Epithelial cell of esophagus (primary cell): ENCODE measurements at regions not wholly inside any gene's neighbourhood (a gene's known extent, or its start where the extent isn't known, plus 50 kb on each side); places are given as distances from the start of the nearest gene placed in this dataset.
"Not testable (repeated sequence)": the region's sequence is repeated elsewhere in the genome, so short reads cannot be mapped to it uniquely, and the experiment has no call there.

Source experiments
- DNase-seq: peaks from one replicate; pipeline ENCODE4 v3.0.0; 2010; ENCODE audit warnings: low read depth
- H3K4me3 ChIP-seq: 2 replicates; pipeline ENCODE4 v1.5.1; 2011; ENCODE audit warnings: mild to moderate bottlenecking, low read length, control low read depth
- TF ChIP-seq, protein P1 (sequence below): IDR thresholded peaks from 2 replicates; pipeline ENCODE4 v1.5.1; 2011; ENCODE audit warnings: low read depth, mild to moderate bottlenecking, low read length, control low read depth, inconsistent platforms; ENCODE audit not compliant: insufficient read depth; ENCODE audit errors: missing control alignments

GRCh38 chr14:59137256-59137655 lies 51.2 kb upstream of the DAAM1 start:
- no peak overlapping the region for H3K4me3 ChIP-seq
- TF ChIP-seq, protein P1, sequence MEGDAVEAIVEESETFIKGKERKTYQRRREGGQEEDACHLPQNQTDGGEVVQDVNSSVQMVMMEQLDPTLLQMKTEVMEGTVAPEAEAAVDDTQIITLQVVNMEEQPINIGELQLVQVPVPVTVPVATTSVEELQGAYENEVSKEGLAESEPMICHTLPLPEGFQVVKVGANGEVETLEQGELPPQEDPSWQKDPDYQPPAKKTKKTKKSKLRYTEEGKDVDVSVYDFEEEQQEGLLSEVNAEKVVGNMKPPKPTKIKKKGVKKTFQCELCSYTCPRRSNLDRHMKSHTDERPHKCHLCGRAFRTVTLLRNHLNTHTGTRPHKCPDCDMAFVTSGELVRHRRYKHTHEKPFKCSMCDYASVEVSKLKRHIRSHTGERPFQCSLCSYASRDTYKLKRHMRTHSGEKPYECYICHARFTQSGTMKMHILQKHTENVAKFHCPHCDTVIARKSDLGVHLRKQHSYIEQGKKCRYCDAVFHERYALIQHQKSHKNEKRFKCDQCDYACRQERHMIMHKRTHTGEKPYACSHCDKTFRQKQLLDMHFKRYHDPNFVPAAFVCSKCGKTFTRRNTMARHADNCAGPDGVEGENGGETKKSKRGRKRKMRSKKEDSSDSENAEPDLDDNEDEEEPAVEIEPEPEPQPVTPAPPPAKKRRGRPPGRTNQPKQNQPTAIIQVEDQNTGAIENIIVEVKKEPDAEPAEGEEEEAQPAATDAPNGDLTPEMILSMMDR, result no peak
- DNase-seq, result no peak

DNA sequence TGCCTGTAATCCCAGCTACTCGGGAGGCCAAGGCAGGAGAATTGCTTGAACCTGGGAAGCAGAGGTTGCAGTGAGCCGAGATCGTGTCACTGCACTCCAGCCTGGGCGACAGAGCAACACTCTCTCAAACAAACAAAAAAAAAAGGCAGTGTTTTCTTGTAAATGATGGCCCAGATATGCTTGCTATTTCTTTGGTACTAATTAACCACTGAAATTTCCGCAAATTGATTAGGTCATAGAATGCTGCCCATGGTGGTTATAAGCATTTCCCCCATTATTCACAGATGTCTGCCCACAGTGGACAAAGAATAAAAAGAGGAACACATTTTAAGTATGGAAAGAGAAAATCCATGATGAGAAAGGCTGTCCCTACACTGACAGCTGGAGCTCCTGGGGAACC lies 49.9 kb upstream of the DAAM1 start:
- not testable (repeated sequence) for DNase-seq, H3K4me3 ChIP-seq
